ENCODE measurements at regions not wholly inside any gene's neighbourhood (a gene's known extent, or its start where the extent isn't known, plus 50 kb on each side); places are given as distances from the start of the nearest gene placed in this dataset.

GRCh38 chr17:53191878-53192277 lies 630.8 kb upstream of the KIF2B start:
- intact Hi-C loops (cut with micrococcal nuclease) (no loop called here), dilution Hi-C loops (cut with MboI; ENCODE audit: extremely low pct_ligation_motif_present, low sequenced_read_pairs) (no loop called here)
- H3K4me1 ChIP-seq (ENCODE audit: control insufficient read depth, extremely low read depth, insufficient read depth, low read length): no peaks in the 10 kb centered on the region
- BruUV-seq (replicated peaks): no TSS peak
- FAIRE-seq (no peak), DNase-seq (ENCODE audit: low read depth, low spot score) (no peak)
- H4K20me1 ChIP-seq (replicated peaks; ENCODE audit: control insufficient read depth, extremely low read depth, insufficient read depth, low read length): no peaks in the 10 kb centered on the region
- H3K79me2 ChIP-seq (ENCODE audit: control insufficient read depth, insufficient read depth, low read length): no peaks in the 10 kb centered on the region
- H3K9me1 ChIP-seq (replicated peaks; ENCODE audit: control insufficient read depth, extremely low read depth, insufficient read depth, low read length): no peaks in the 10 kb centered on the region
- no peaks in the 10 kb centered on the region for H3K27me3 ChIP-seq (ENCODE audit: control insufficient read depth in 2 of 2, insufficient read depth in 2 of 2, low read length in 2 of 2)
- no peak overlapping the region for H3K4me2 ChIP-seq (ENCODE audit: insufficient read depth, low read length)
- CTCF ChIA-PET: no interaction called here
- no peak overlapping the region for H3K9ac ChIP-seq (replicated peaks; ENCODE audit: extremely low read depth, insufficient read depth, low read length)
- H3K4me3 ChIP-seq (replicated peaks in 1 of 3; ENCODE audit: insufficient read depth in 1 of 3, low read depth in 1 of 3, low read length in 3 of 3): no peak overlapping the region
- POLR2A ChIA-PET: no interaction called here
- no peak overlapping the region for H3K27ac ChIP-seq (ENCODE audit: insufficient read depth, low read depth, low read length)
- no peaks in the 10 kb centered on the region for H3K9me3 ChIP-seq (replicated peaks; ENCODE audit: control insufficient read depth, insufficient read depth, low read length)
- TF ChIP-seq POLR2AphosphoS5 (IDR thresholded peaks at IDR 0.05; ENCODE audit: insufficient read depth, low read depth, low read length): no peak
- no peak for TF ChIP-seq FOS (IDR thresholded peaks at IDR 0.05; ENCODE audit: borderline replicate concordance, insufficient read depth, low read length)
- no peak for TF ChIP-seq CTCF (IDR thresholded peaks at IDR 0.05; ENCODE audit: extremely low read depth in 1 of 2, insufficient read depth in 1 of 2, low read depth in 1 of 2, low read length in 2 of 2)
- TF ChIP-seq MAX (IDR thresholded peaks at IDR 0.05; ENCODE audit: insufficient read depth, insufficient read length): no peak
- TF ChIP-seq MYC (IDR thresholded peaks at IDR 0.05; ENCODE audit: low read depth, low read length): no peak
- no peak for TF ChIP-seq POLR2A (IDR thresholded peaks at IDR 0.05; ENCODE audit: low read depth, low read length)
- no peak for TF ChIP-seq GATA2 (IDR thresholded peaks at IDR 0.05; ENCODE audit: insufficient read depth, insufficient read length, low read depth, low read length)
- no peak for TF ChIP-seq EZH2 (IDR thresholded peaks at IDR 0.05; ENCODE audit: borderline replicate concordance, low read depth, low read length, severe bottlenecking)
- TF ChIP-seq JUN (IDR thresholded peaks at IDR 0.05; ENCODE audit: borderline replicate concordance, insufficient read depth, insufficient read length, low read depth): no peak
- H2AFZ ChIP-seq (ENCODE audit: low read depth, low read length): no peak overlapping the region
- no peaks in the 10 kb centered on the region for H3K36me3 ChIP-seq (ENCODE audit: control insufficient read depth in 2 of 2, extremely low read depth in 1 of 2, insufficient read depth in 2 of 2, low read length in 2 of 2)
